GM12865 (cell line): ENCODE measurements at regions not wholly inside any gene's neighbourhood (a gene's known extent, or its start where the extent isn't known, plus 50 kb on each side); places are given as distances from the start of the nearest gene placed in this dataset.
"Not testable (repeated sequence)": the region's sequence is repeated elsewhere in the genome, so short reads cannot be mapped to it uniquely, and the experiment has no call there.

Experiments used
- DNase-seq: peaks from one replicate; pipeline ENCODE4 v3.0.0; 2010; ENCODE audit warnings: low read depth
- H3K4me3 ChIP-seq: 2 replicates; pipeline ENCODE4 v1.5.1; 2011; ENCODE audit warnings: mild to moderate bottlenecking, low read depth, low read length, control low read depth
- CTCF ChIP-seq: IDR thresholded peaks from 2 replicates; pipeline ENCODE4 v1.5.1; 2011; ENCODE audit warnings: low read length, control low read depth, low read depth, inconsistent platforms; ENCODE audit not compliant: insufficient read depth; ENCODE audit errors: missing control alignments

GRCh38 chr5:93941897-93942296, 200.5 kb upstream of the POU5F2 start:
- no peak overlapping the region for H3K4me3 ChIP-seq
- TF ChIP-seq CTCF, result no peak
- DNase-seq, result no peak

- H3K4me3 ChIP-seq, DNase-seq: not testable (repeated sequence)
These were observed 191.9 kb upstream of the POU5F2 start for GRCh38 chr5:93933269-93933668.

GRCh38 chr5:93930098-93930497, 188.7 kb upstream of the POU5F2 start:
- TF ChIP-seq CTCF, result no peak
- no peak overlapping the region for H3K4me3 ChIP-seq
- no peak for DNase-seq

GRCh38 chr5:93929131-93929530, 187.7 kb upstream of the POU5F2 start:
- DNase-seq, result no peak
- no peak for TF ChIP-seq CTCF
- H3K4me3 ChIP-seq, result no peak overlapping the region

GRCh38 chr5:93926831-93927620, 185.6 kb upstream of the POU5F2 start:
- no peak overlapping the region for H3K4me3 ChIP-seq

GRCh38 chr5:93925321-93925720, 183.9 kb upstream of the POU5F2 start:
- DNase-seq, result no peak
- no peak overlapping the region for H3K4me3 ChIP-seq
- TF ChIP-seq CTCF, result no peak

More at GRCh38 chr5:93926831-93927620, 185.6 kb upstream of the POU5F2 start:
- DNase-seq, result no peak
- TF ChIP-seq CTCF, result no peak

- H3K4me3 ChIP-seq, result no peak overlapping the region
- no peak for DNase-seq
- no peak for TF ChIP-seq CTCF
These were observed 183.2 kb upstream of the POU5F2 start for GRCh38 chr5:93924628-93925027.
